Activated CD8-positive, alpha-beta memory T cell treated with anti-CD3 and anti-CD28 coated beads for 36 hours (primary cell): ENCODE measurements at regions not wholly inside any gene's neighbourhood (a gene's known extent, or its start where the extent isn't known, plus 50 kb on each side); places are given as distances from the start of the nearest gene placed in this dataset.

Source experiments
- CTCF ChIA-PET: fragments of 350-600 bp; sonication (Branson Sonifier 250); formaldehyde crosslinking; loops from one replicate; lab custom pipeline; 2021; ENCODE audit warnings: antibody characterized with exemption; lab: Charles Lee
- POLR2A ChIA-PET: fragments of 350-600 bp; sonication (Branson Sonifier 250); formaldehyde crosslinking; loops from one replicate; lab custom pipeline; 2021; ENCODE audit warnings: antibody characterized with exemption; lab: Charles Lee

- POLR2A ChIA-PET, result no interaction called here
- CTCF ChIA-PET, result no interaction called here
Observed at GRCh38 chr2:226364217-226364616, 435.4 kb downstream of the IRS1 start.

- POLR2A ChIA-PET, result no interaction called here
- CTCF ChIA-PET, result no interaction called here
Observed at GRCh38 chr2:226362980-226363379, 436.6 kb downstream of the IRS1 start.

- ChIA-PET POLR2A (interaction anchor here (0.7 kb wide), 1 partner anchor 444 kb away, joined by 7 read pairs; no protein-coding TSS in a partner anchor), CTCF (no interaction called here)
Observed at GRCh38 chr2:226360658-226361057, 439.0 kb downstream of the IRS1 start.

GRCh38 chr2:226358688-226359087 lies 440.9 kb downstream of the IRS1 start:
- POLR2A ChIA-PET, result no interaction called here
- CTCF ChIA-PET, result no interaction called here

GRCh38 chr2:226357816-226358215 lies 441.8 kb downstream of the IRS1 start:
- POLR2A ChIA-PET, result no interaction called here

GRCh38 chr2:226355600-226355999 lies 444.0 kb downstream of the IRS1 start:
- POLR2A ChIA-PET, result no interaction called here
- CTCF ChIA-PET, result no interaction called here

More at GRCh38 chr2:226357816-226358215, 441.8 kb downstream of the IRS1 start:
- CTCF ChIA-PET, result no interaction called here

GRCh38 chr2:226354434-226354833 lies 445.2 kb downstream of the IRS1 start:
- CTCF ChIA-PET, result no interaction called here
- POLR2A ChIA-PET, result no interaction called here

GRCh38 chr2:226352941-226353560 lies 446.6 kb downstream of the IRS1 start:
- CTCF ChIA-PET, result no interaction called here

GRCh38 chr2:226351711-226352110 lies 447.9 kb downstream of the IRS1 start:
- ChIA-PET CTCF (no interaction called here), POLR2A (no interaction called here)

More at GRCh38 chr2:226352941-226353560, 446.6 kb downstream of the IRS1 start:
- POLR2A ChIA-PET, result no interaction called here

GRCh38 chr2:226339616-226340015 lies 460.0 kb downstream of the IRS1 start:
- ChIA-PET CTCF (no interaction called here), POLR2A (no interaction called here)

- ChIA-PET POLR2A (no interaction called here), CTCF (no interaction called here)
Observed at GRCh38 chr2:226338825-226339224, 460.8 kb downstream of the IRS1 start.

GRCh38 chr2:226337941-226338600 lies 461.5 kb downstream of the IRS1 start:
- ChIA-PET POLR2A (no interaction called here), CTCF (no interaction called here)

GRCh38 chr2:226336283-226336682 lies 463.3 kb downstream of the IRS1 start:
- POLR2A ChIA-PET, result no interaction called here
- CTCF ChIA-PET, result no interaction called here

- POLR2A ChIA-PET, result interaction anchor here (0.6 kb wide), 1 partner anchor 34 kb away, joined by 3 read pairs; no protein-coding TSS in a partner anchor
- CTCF ChIA-PET, result no interaction called here
Observed at GRCh38 chr2:226334981-226335720, 464.5 kb downstream of the IRS1 start.

GRCh38 chr2:226333388-226333787 lies 466.2 kb downstream of the IRS1 start:
- CTCF ChIA-PET, result no interaction called here
- POLR2A ChIA-PET, result no interaction called here

GRCh38 chr2:226330206-226330605 lies 469.4 kb downstream of the IRS1 start:
- POLR2A ChIA-PET, result no interaction called here
- CTCF ChIA-PET, result no interaction called here

- ChIA-PET POLR2A (no interaction called here), CTCF (interaction anchor here (0.6 kb wide), 1 partner anchor 414 kb away, joined by 4 read pairs; no protein-coding TSS in a partner anchor)
Observed at GRCh38 chr2:226329180-226329579, 470.4 kb downstream of the IRS1 start.

GRCh38 chr2:226327830-226328229 lies 471.8 kb downstream of the IRS1 start:
- POLR2A ChIA-PET, result no interaction called here

GRCh38 chr2:226325526-226325925 lies 474.1 kb downstream of the IRS1 start:
- CTCF ChIA-PET, result no interaction called here
- POLR2A ChIA-PET, result no interaction called here

More at GRCh38 chr2:226327830-226328229, 471.8 kb downstream of the IRS1 start:
- CTCF ChIA-PET, result no interaction called here
